Caco-2 (cell line): ENCODE measurements at regions not wholly inside any gene's neighbourhood (a gene's known extent, or its start where the extent isn't known, plus 50 kb on each side); places are given as distances from the start of the nearest gene placed in this dataset.

Source experiments
- BruUV-seq: library from RNA; stranded (reverse); fragments of 400-500 nt; replicated peaks from 2 replicates; lab custom pipeline; 2021; lab: Mats Ljungman, UMichigan
- CTCF ChIA-PET: fragments of 300-600 bp; sonication (Branson Sonifier 250); formaldehyde crosslinking; loops from one replicate; lab custom pipeline; 2022; ENCODE audit warnings: antibody characterized with exemption; lab: Charles Lee
- POLR2A ChIA-PET: fragments of 300-600 bp; sonication (Branson Sonifier 250); formaldehyde crosslinking; loops from one replicate; lab custom pipeline; 2022; ENCODE audit warnings: antibody characterized with exemption; lab: Charles Lee
- DNase-seq, 2 experiments: peaks; one replicate each; pipeline versions ENCODE4 v3.0.0 to v3.0.0-alpha.2; 2020 to 2022
- H3K27me3 ChIP-seq: replicated peaks from 2 replicates; pipeline ENCODE4 v1.6.0; 2011; ENCODE audit warnings: low read length; ENCODE audit not compliant: control insufficient read depth, insufficient read depth
- H3K36me3 ChIP-seq: 2 replicates; pipeline ENCODE4 v1.5.1; 2011; ENCODE audit warnings: low read length; ENCODE audit not compliant: control insufficient read depth, insufficient read depth
- H3K4me1 ChIP-seq: fragments of 250-450 bp; sonication (Bioruptor Pico); 2 replicates; pipeline ENCODE4 v1.5.1; 2020; ENCODE audit warnings: mild to moderate bottlenecking
- H3K4me3 ChIP-seq: 2 replicates; pipeline ENCODE4 v1.5.1; 2011; ENCODE audit warnings: low read depth, mild to moderate bottlenecking, control low read depth, low read length
- H3K9me3 ChIP-seq: fragments of 250-450 bp; sonication (Bioruptor Pico); 2 replicates; pipeline ENCODE4 v1.5.1; 2020; ENCODE audit warnings: mild to moderate bottlenecking, moderate library complexity
- H3K27ac Mint-ChIP-seq: one replicate; pipeline ENCODE4 v1.8.0; 2022; ENCODE audit warnings: mixed read lengths; ENCODE audit not compliant: unreplicated experiment
- H3K27me3 Mint-ChIP-seq: one replicate; pipeline ENCODE4 v1.8.0; 2022; ENCODE audit warnings: mixed read lengths; ENCODE audit not compliant: insufficient read depth, unreplicated experiment
- H3K36me3 Mint-ChIP-seq: one replicate; pipeline ENCODE4 v1.8.0; 2022; ENCODE audit warnings: mild to moderate bottlenecking, mixed read lengths; ENCODE audit not compliant: insufficient read depth, unreplicated experiment
- H3K4me1 Mint-ChIP-seq: one replicate; pipeline ENCODE4 v1.8.0; 2022; ENCODE audit warnings: low read depth, mixed read lengths; ENCODE audit not compliant: unreplicated experiment
- H3K4me3 Mint-ChIP-seq: one replicate; pipeline ENCODE4 v1.8.0; 2022; ENCODE audit warnings: mild to moderate bottlenecking, moderate library complexity, mixed read lengths; ENCODE audit not compliant: unreplicated experiment
- H3K9me3 Mint-ChIP-seq: one replicate; pipeline ENCODE4 v1.8.0; 2022; ENCODE audit warnings: mixed read lengths; ENCODE audit not compliant: unreplicated experiment
- intact Hi-C: fragments of 100-400 bp; cut with micrococcal nuclease; formaldehyde crosslinking; loops from one replicate; pipeline ENCODE4 v1.10.0; 2022; ENCODE audit not compliant: unreplicated experiment
- TF ChIP-seq, protein P1 (sequence below), 2 experiments: fragments of 200-600 bp in 1 of 2; IDR thresholded peaks; 1 replicate in 1 of 2; 2 replicates in 1 of 2; pipeline versions ENCODE4 v1.5.1 to v1.8.0; 2011 to 2022; ENCODE audit warnings: antibody characterized with exemption in 1 of 2, control low read depth in 1 of 2, inconsistent platforms in 1 of 2, low read depth in 1 of 2, low read length in 1 of 2, mild to moderate bottlenecking in 1 of 2, moderate library complexity in 1 of 2; ENCODE audit not compliant: insufficient read depth in 1 of 2, severe bottlenecking in 1 of 2, unreplicated experiment in 1 of 2

DNA sequence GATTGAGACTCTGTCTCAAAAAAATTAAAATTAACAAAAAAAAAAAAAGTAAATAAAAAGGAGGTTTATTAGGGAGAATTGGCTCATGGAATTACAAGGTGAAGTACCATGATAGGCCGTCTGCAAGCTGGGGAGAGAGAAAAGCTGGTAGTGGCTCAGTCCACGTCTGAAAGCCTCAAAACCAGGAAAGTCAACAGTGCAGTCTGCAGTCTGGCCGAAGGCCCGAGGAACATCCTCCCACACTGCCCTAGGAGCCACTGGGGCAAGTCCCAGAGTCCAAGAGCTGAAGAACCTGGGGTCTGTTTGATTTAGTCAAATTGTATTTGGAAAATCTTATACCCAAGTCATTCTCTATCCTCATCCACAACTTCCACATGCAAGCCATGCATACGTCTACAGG, 59.0 kb upstream of the RAB18 start:
- TF ChIP-seq, protein P1, sequence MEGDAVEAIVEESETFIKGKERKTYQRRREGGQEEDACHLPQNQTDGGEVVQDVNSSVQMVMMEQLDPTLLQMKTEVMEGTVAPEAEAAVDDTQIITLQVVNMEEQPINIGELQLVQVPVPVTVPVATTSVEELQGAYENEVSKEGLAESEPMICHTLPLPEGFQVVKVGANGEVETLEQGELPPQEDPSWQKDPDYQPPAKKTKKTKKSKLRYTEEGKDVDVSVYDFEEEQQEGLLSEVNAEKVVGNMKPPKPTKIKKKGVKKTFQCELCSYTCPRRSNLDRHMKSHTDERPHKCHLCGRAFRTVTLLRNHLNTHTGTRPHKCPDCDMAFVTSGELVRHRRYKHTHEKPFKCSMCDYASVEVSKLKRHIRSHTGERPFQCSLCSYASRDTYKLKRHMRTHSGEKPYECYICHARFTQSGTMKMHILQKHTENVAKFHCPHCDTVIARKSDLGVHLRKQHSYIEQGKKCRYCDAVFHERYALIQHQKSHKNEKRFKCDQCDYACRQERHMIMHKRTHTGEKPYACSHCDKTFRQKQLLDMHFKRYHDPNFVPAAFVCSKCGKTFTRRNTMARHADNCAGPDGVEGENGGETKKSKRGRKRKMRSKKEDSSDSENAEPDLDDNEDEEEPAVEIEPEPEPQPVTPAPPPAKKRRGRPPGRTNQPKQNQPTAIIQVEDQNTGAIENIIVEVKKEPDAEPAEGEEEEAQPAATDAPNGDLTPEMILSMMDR (IDR thresholded peaks at IDR 0.05; ENCODE audit: insufficient read depth in 1 of 2, low read depth in 1 of 2, low read length in 1 of 2, severe bottlenecking in 1 of 2, unreplicated experiment in 1 of 2): no peak
- BruUV-seq: no TSS peak
- DNase-seq: no peak
- peaks cover 13% of the 10 kb centered on the region for H3K9me3 Mint-ChIP-seq
- Histone ChIP-seq H3K27me3 (no peaks in the 10 kb centered on the region), H3K4me1 (no peaks in the 10 kb centered on the region), H3K4me3 (no peak overlapping the region), H3K9me3 (no peaks in the 10 kb centered on the region), H3K36me3 (no peaks in the 10 kb centered on the region)
- CTCF ChIA-PET: interaction anchor here (0.7 to 2.1 kb wide), 2 partner anchors 14 to 59 kb away, joined by 4 to 13 read pairs; partner anchors contain the start of gene RAB18
- peaks cover 10% of the 10 kb centered on the region for H3K4me1 Mint-ChIP-seq
- H3K27me3 Mint-ChIP-seq: peaks cover 3% of the 10 kb centered on the region
- H3K27ac Mint-ChIP-seq: no peak overlapping the region
- POLR2A ChIA-PET: no interaction called here
- intact Hi-C loops: loop anchor here (5.0 kb wide), 2 partner anchors 97 to 797 kb away; no protein-coding TSS in a partner anchor
- no peak overlapping the region for H3K4me3 Mint-ChIP-seq
- no peaks in the 10 kb centered on the region for H3K36me3 Mint-ChIP-seq

DNA sequence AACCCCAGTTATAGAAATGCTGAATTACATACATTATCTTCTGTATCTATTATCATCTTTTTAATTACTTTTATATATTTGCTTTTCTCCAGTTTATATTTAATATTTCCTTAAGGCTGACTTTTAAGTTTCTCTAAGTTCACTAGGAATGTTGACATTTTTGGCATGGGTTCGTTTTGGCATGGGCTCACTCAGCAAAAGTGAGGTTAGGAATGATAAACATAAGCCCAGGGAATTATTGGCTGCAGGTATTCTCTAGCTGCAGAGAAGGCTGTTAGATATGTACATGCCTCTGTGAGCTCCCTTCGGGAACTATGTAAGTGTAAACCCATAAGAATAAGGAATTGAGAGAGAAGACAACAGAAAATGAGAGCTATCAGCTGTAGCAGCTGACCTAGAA, 63.6 kb upstream of the RAB18 start:
- H3K27ac Mint-ChIP-seq: no peak overlapping the region
- TF ChIP-seq, protein P1 (IDR thresholded peaks at IDR 0.05; ENCODE audit: insufficient read depth in 1 of 2, low read depth in 1 of 2, low read length in 1 of 2, severe bottlenecking in 1 of 2, unreplicated experiment in 1 of 2): no peak
- CTCF ChIA-PET: interaction anchor here (1.1 kb wide), 1 partner anchor 71 kb away, joined by 3 read pairs; no protein-coding TSS in a partner anchor
- Histone ChIP-seq H3K36me3 (no peaks in the 10 kb centered on the region), H3K9me3 (no peaks in the 10 kb centered on the region), H3K27me3 (no peaks in the 10 kb centered on the region), H3K4me1 (no peaks in the 10 kb centered on the region), H3K4me3 (no peak overlapping the region)
- no TSS peak for BruUV-seq
- POLR2A ChIA-PET: no interaction called here
- DNase-seq: no peak
- H3K4me3 Mint-ChIP-seq: no peak overlapping the region
- H3K27me3 Mint-ChIP-seq: peaks cover 7% of the 10 kb centered on the region
- H3K9me3 Mint-ChIP-seq: no peaks in the 10 kb centered on the region
- H3K4me1 Mint-ChIP-seq: no peaks in the 10 kb centered on the region
- intact Hi-C loops: no loop called here
- H3K36me3 Mint-ChIP-seq: no peaks in the 10 kb centered on the region

DNA sequence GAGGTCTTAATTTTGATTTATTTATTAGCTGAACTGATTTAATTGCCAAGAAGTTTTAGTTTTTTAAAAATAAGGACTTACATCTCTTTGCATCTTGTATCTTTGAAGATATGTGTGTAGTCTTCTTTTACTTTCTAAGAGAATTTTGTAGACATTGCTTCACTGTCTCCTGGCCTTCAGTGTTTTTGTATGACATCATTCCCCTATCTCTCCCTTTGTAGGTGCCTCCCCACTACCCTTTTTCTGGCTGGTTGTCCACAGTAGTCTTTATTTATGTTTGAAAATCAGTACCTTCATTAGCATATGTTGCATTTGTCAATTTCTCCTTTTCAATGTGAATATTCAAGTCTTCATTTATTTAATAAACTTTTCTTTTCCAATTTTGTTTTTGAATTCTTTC, 64.1 kb upstream of the RAB18 start:
- Mint-ChIP-seq H3K27me3 (peaks cover 10% of the 10 kb centered on the region), H3K36me3 (no peaks in the 10 kb centered on the region), H3K9me3 (no peaks in the 10 kb centered on the region), H3K4me1 (no peaks in the 10 kb centered on the region), H3K4me3 (no peak overlapping the region), H3K27ac (no peak overlapping the region)
- ChIA-PET CTCF (interaction anchor here (1.1 kb wide), 1 partner anchor 70 kb away, joined by 3 read pairs; no protein-coding TSS in a partner anchor), POLR2A (no interaction called here)
- H3K27me3 ChIP-seq: no peaks in the 10 kb centered on the region
- no peak overlapping the region for H3K4me3 ChIP-seq
- H3K36me3 ChIP-seq: no peaks in the 10 kb centered on the region
- no peaks in the 10 kb centered on the region for H3K4me1 ChIP-seq
- BruUV-seq: no TSS peak
- TF ChIP-seq, protein P1 (IDR thresholded peaks at IDR 0.05; ENCODE audit: insufficient read depth in 1 of 2, low read depth in 1 of 2, low read length in 1 of 2, severe bottlenecking in 1 of 2, unreplicated experiment in 1 of 2): no peak
- intact Hi-C loops: no loop called here
- H3K9me3 ChIP-seq: no peaks in the 10 kb centered on the region
- DNase-seq: no peak
